HG03521 (cell line): ENCODE measurements at regions not wholly inside any gene's neighbourhood (a gene's known extent, or its start where the extent isn't known, plus 50 kb on each side); places are given as distances from the start of the nearest gene placed in this dataset.

Source experiments
- ATAC-seq: cut with Tn5 transposase; IDR thresholded peaks from one replicate; pipeline ENCODE4 v1.9.1; 2021; ENCODE audit warnings: mild to moderate bottlenecking, moderate library complexity; ENCODE audit not compliant: unreplicated experiment

GRCh38 chr7:115153176-115153575 lies 231.3 kb downstream of the MDFIC start:
- ATAC-seq: no peak

GRCh38 chr7:115146148-115146547 lies 224.3 kb downstream of the MDFIC start:
- ATAC-seq: no peak

GRCh38 chr7:115145512-115145911 lies 223.6 kb downstream of the MDFIC start:
- ATAC-seq: peak; percentile 57

GRCh38 chr7:115137816-115138215 lies 215.9 kb downstream of the MDFIC start:
- no peak for ATAC-seq

- ATAC-seq: no peak
Measured at GRCh38 chr7:115136796-115137443, 215.0 kb downstream of the MDFIC start.

GRCh38 chr7:115135769-115136410 lies 214.0 kb downstream of the MDFIC start:
- ATAC-seq: peak; percentile 59

GRCh38 chr7:115135146-115135545 lies 213.3 kb downstream of the MDFIC start:
- ATAC-seq: no peak

GRCh38 chr7:115133248-115133647 lies 211.4 kb downstream of the MDFIC start:
- no peak for ATAC-seq

GRCh38 chr7:115132096-115132495 lies 210.2 kb downstream of the MDFIC start:
- ATAC-seq: no peak

- ATAC-seq: no peak
Measured at GRCh38 chr7:115128154-115128553, 206.3 kb downstream of the MDFIC start.

GRCh38 chr7:115127399-115128021 lies 205.6 kb downstream of the MDFIC start:
- no peak for ATAC-seq

GRCh38 chr7:115125750-115126149 lies 203.9 kb downstream of the MDFIC start:
- ATAC-seq: no peak

- ATAC-seq: no peak
Measured at GRCh38 chr7:115125312-115125711, 203.4 kb downstream of the MDFIC start.

- ATAC-seq: no peak
Measured at GRCh38 chr7:115124409-115124939, 202.6 kb downstream of the MDFIC start.

- no peak for ATAC-seq
Measured at GRCh38 chr7:115123441-115123840, 201.5 kb downstream of the MDFIC start.

- no peak for ATAC-seq
Measured at GRCh38 chr7:115122388-115122787, 200.5 kb downstream of the MDFIC start.

GRCh38 chr7:115117748-115118147 lies 195.9 kb downstream of the MDFIC start:
- no peak for ATAC-seq

- no peak for ATAC-seq
Measured at GRCh38 chr7:115116773-115117715, 195.2 kb downstream of the MDFIC start.

- no peak for ATAC-seq
Measured at GRCh38 chr7:115113776-115114175, 191.9 kb downstream of the MDFIC start.

GRCh38 chr7:115113131-115113530 lies 191.2 kb downstream of the MDFIC start:
- no peak for ATAC-seq

GRCh38 chr7:115110523-115110922 lies 188.6 kb downstream of the MDFIC start:
- ATAC-seq: no peak
